ENCODE measurements at regions not wholly inside any gene's neighbourhood (a gene's known extent, or its start where the extent isn't known, plus 50 kb on each side); places are given as distances from the start of the nearest gene placed in this dataset.

DNA sequence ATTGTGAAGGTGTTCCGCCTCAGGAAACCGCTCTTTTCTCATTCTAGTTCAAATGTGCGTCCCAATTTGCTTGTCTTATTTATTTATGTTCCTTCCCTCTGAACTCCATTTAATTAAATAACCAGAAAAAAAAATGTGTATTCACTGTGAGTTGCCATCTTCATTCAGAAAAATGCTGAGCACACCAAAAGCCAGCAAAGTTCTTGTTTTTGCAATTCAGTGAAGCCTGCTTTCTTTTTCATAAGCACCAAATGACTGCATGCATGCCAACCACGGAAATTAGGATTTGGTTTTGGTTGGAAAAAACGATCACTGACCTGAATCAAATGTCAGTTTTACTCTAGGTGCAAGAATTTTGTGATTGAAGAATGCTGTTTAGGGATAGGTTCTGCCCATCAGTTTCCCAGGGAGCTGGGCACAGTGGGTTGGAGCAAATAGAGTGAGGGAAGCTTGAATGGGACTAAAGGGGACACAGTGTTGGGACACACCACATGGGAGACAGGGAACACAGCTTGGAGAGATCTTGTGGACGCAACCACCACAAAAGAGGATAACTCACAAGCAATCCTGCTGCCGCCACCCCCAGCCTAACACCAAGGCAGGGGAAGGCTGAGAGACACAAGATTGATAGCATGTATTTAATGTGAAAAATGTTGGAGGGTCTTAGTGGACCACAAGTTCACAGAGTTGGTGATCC lies 183.4 kb upstream of the GALNT2 start:
- DNase-seq (ENCODE audit: extremely low read depth, low read depth): no peak
- H3K4me3 ChIP-seq (replicated peaks; ENCODE audit: low read depth, low read length): no peak overlapping the region
- TF ChIP-seq, protein P1, sequence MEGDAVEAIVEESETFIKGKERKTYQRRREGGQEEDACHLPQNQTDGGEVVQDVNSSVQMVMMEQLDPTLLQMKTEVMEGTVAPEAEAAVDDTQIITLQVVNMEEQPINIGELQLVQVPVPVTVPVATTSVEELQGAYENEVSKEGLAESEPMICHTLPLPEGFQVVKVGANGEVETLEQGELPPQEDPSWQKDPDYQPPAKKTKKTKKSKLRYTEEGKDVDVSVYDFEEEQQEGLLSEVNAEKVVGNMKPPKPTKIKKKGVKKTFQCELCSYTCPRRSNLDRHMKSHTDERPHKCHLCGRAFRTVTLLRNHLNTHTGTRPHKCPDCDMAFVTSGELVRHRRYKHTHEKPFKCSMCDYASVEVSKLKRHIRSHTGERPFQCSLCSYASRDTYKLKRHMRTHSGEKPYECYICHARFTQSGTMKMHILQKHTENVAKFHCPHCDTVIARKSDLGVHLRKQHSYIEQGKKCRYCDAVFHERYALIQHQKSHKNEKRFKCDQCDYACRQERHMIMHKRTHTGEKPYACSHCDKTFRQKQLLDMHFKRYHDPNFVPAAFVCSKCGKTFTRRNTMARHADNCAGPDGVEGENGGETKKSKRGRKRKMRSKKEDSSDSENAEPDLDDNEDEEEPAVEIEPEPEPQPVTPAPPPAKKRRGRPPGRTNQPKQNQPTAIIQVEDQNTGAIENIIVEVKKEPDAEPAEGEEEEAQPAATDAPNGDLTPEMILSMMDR (IDR thresholded peaks at IDR 0.05; ENCODE audit: low read depth, low read length, missing control alignments): no peak

DNA sequence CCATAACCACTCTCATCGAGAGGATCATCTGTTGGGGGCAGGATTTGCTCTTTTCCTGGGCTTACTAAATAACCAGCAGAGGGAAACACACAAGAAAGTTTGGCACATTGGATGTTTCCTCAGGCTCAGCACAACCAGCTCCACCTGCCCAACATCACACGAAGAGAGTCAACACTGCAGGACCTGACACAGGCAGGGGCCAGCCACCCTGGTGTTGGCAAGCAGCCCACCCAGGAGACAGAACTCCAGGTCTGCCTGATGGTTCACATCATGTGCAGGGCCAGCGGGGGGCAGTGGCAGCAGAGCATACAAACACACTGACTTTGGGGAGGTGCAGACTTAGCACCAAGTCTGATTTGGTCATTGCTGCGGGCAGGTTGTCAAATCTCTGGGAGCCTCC lies 182.3 kb upstream of the GALNT2 start:
- TF ChIP-seq, protein P1 (IDR thresholded peaks at IDR 0.05; ENCODE audit: low read depth, low read length, missing control alignments): no peak
- DNase-seq (ENCODE audit: extremely low read depth, low read depth): no peak
- no peak overlapping the region for H3K4me3 ChIP-seq (replicated peaks; ENCODE audit: low read depth, low read length)

- H3K4me3 ChIP-seq (replicated peaks; ENCODE audit: low read depth, low read length): no peak overlapping the region
- DNase-seq (ENCODE audit: extremely low read depth, low read depth): no peak
- TF ChIP-seq, protein P1 (IDR thresholded peaks at IDR 0.05; ENCODE audit: low read depth, low read length, missing control alignments): no peak
Measured at GRCh38 chr1:229885568-229886495, 181.2 kb upstream of the GALNT2 start.

- no peak for DNase-seq (ENCODE audit: extremely low read depth, low read depth)
- TF ChIP-seq, protein P1 (IDR thresholded peaks at IDR 0.05; ENCODE audit: low read depth, low read length, missing control alignments): no peak
- no peak overlapping the region for H3K4me3 ChIP-seq (replicated peaks; ENCODE audit: low read depth, low read length)
Measured at GRCh38 chr1:229886636-229887035, 180.4 kb upstream of the GALNT2 start.

GRCh38 chr1:229887043-229887822 lies 179.8 kb upstream of the GALNT2 start:
- TF ChIP-seq, protein P1 (IDR thresholded peaks at IDR 0.05; ENCODE audit: low read depth, low read length, missing control alignments): no peak
- H3K4me3 ChIP-seq (replicated peaks; ENCODE audit: low read depth, low read length): no peak overlapping the region
- no peak for DNase-seq (ENCODE audit: extremely low read depth, low read depth)

DNA sequence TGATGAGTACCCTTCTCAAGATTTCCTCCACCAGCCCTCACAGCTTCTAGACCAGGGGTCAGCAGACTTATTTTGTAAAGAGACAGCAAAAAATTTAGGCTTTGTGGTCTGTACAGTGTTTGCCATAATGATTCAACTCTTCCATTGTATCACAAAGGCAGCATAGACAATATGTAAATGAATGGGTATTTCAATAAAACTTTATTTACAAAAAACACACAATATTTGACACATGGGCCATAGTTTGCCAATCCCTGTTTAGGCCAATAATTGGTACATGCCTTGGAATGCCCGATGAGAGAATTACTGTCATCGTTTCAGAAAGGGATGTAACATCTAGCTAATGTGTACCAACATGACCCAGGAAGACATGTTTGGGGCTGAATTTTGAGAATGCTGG lies 178.9 kb upstream of the GALNT2 start:
- TF ChIP-seq, protein P1 (IDR thresholded peaks at IDR 0.05; ENCODE audit: low read depth, low read length, missing control alignments): no peak
- DNase-seq (ENCODE audit: extremely low read depth, low read depth): no peak
- H3K4me3 ChIP-seq (replicated peaks; ENCODE audit: low read depth, low read length): no peak overlapping the region
